HEK293 (cell line): ENCODE measurements at regions not wholly inside any gene's neighbourhood (a gene's known extent, or its start where the extent isn't known, plus 50 kb on each side); places are given as distances from the start of the nearest gene placed in this dataset.

Experiments used
- CTCF ChIA-PET: fragments of 350-600 bp; formaldehyde crosslinking; extraction: SDS; loops from one replicate; lab custom pipeline; 2021; ENCODE audit warnings: antibody characterized with exemption; lab: Yijun Ruan, JAX
- POLR2A ChIA-PET: fragments of 300-600 bp; formaldehyde crosslinking; extraction: SDS; loops from one replicate; lab custom pipeline; 2020; ENCODE audit warnings: antibody characterized with exemption, inconsistent platforms; lab: Yijun Ruan, JAX
- H3K27ac ChIP-seq: fragments of 200-500 bp; sonication (Bioruptor generic); 2 replicates; pipeline ENCODE4 v1.5.1; 2014; ENCODE audit warnings: low read depth, low read length, control low read depth, inconsistent platforms; ENCODE audit errors: extremely low read depth
- H3K36me3 ChIP-seq, 2 experiments: fragments of 200-500 bp in 1 of 2; sonication (Bioruptor generic) in 1 of 2; 1 replicate in 1 of 2; 2 replicates in 1 of 2; pipeline ENCODE4 v1.5.1; 2014 to 2017; ENCODE audit warnings: inconsistent platforms in 2 of 2, low read length in 2 of 2; ENCODE audit not compliant: control insufficient read depth in 2 of 2, insufficient read depth in 1 of 2
- H3K4me1 ChIP-seq: fragments of 200-500 bp; sonication (Bioruptor generic); 2 replicates; pipeline ENCODE4 v1.5.1; 2014; ENCODE audit warnings: mild to moderate bottlenecking, low read length, inconsistent platforms; ENCODE audit not compliant: control insufficient read depth, insufficient read depth
- H3K4me3 ChIP-seq: 2 replicates; pipeline ENCODE4 v1.5.1; 2011; ENCODE audit warnings: low read depth, mild to moderate bottlenecking, control low read depth, low read length, moderate library complexity
- H3K9me3 ChIP-seq: fragments of 200-500 bp; sonication (Bioruptor generic); 2 replicates; pipeline ENCODE4 v1.5.1; 2014; ENCODE audit warnings: low read depth, low read length, inconsistent platforms; ENCODE audit not compliant: control insufficient read depth, insufficient read depth
- CTCF ChIP-seq: fragments of 450-650 bp; formaldehyde crosslinking; IDR thresholded peaks from 2 replicates; pipeline ENCODE4 v1.5.1; 2016; ENCODE audit warnings: missing biosample characterization, missing genetic modification characterization
- FEZF1 ChIP-seq: fragments of 450-650 bp; formaldehyde crosslinking; IDR thresholded peaks from 2 replicates; pipeline ENCODE4 v1.5.1; 2016; ENCODE audit warnings: missing biosample characterization, missing genetic modification characterization
- GLI2 ChIP-seq: fragments of 450-650 bp; formaldehyde crosslinking; IDR thresholded peaks from 2 replicates; pipeline ENCODE4; 2017; ENCODE audit warnings: missing biosample characterization, missing genetic modification characterization, low read depth, borderline replicate concordance
- HOXC10 ChIP-seq: sonication (generic); formaldehyde crosslinking; IDR thresholded peaks from 2 replicates; pipeline ENCODE4 v1.8.1; 2023; ENCODE audit warnings: mild to moderate bottlenecking, missing genetic modification reagents
- KLF7 ChIP-seq: fragments of 450-650 bp; formaldehyde crosslinking; IDR thresholded peaks from 2 replicates; pipeline ENCODE4 v1.5.1; 2016; ENCODE audit warnings: missing biosample characterization, missing genetic modification characterization, borderline replicate concordance
- PRDM2 ChIP-seq: fragments of 450-650 bp; formaldehyde crosslinking; IDR thresholded peaks from 2 replicates; pipeline ENCODE4 v1.5.1; 2016; ENCODE audit warnings: missing biosample characterization, missing genetic modification characterization, borderline replicate concordance
- SETDB1 ChIP-seq: IDR thresholded peaks from one replicate; pipeline ENCODE4 v1.6.1; 2017; ENCODE audit warnings: mild to moderate bottlenecking, low read length, moderate library complexity, mixed read lengths; ENCODE audit not compliant: insufficient read length
- ZBTB1 ChIP-seq: fragments of 450-650 bp; formaldehyde crosslinking; IDR thresholded peaks from 2 replicates; pipeline ENCODE4 v1.5.1; 2016; ENCODE audit warnings: missing biosample characterization, missing genetic modification characterization
- ZBTB11 ChIP-seq: fragments of 450-650 bp; formaldehyde crosslinking; conservative IDR thresholded peaks from 2 replicates; pipeline ENCODE4 v1.5.1; 2016; ENCODE audit warnings: low read depth, missing biosample characterization, missing genetic modification characterization
- ZBTB26 ChIP-seq: fragments of 450-650 bp; formaldehyde crosslinking; optimal IDR thresholded peaks from 2 replicates; pipeline ENCODE3; 2016; ENCODE audit warnings: missing biosample characterization, mild to moderate bottlenecking, missing genetic modification characterization
- ZFHX2 ChIP-seq: fragments of 450-650 bp; formaldehyde crosslinking; conservative IDR thresholded peaks from 2 replicates; pipeline ENCODE4 v1.5.1; 2016; ENCODE audit warnings: missing biosample characterization, missing genetic modification characterization
- ZFP69B ChIP-seq: fragments of 450-650 bp; formaldehyde crosslinking; IDR thresholded peaks from 2 replicates; pipeline ENCODE4 v1.5.1; 2016; ENCODE audit warnings: missing biosample characterization, missing genetic modification characterization
- ZNF174 ChIP-seq: fragments of 450-650 bp; formaldehyde crosslinking; IDR thresholded peaks from 2 replicates; pipeline ENCODE4 v1.5.0; 2017; ENCODE audit warnings: missing biosample characterization, mild to moderate bottlenecking, missing genetic modification characterization
- ZNF404 ChIP-seq: fragments of 450-650 bp; formaldehyde crosslinking; IDR thresholded peaks from 2 replicates; pipeline ENCODE4 v1.5.1; 2017; ENCODE audit warnings: missing biosample characterization, missing genetic modification characterization
- ZNF544 ChIP-seq: fragments of 450-650 bp; formaldehyde crosslinking; IDR thresholded peaks from 2 replicates; pipeline ENCODE4 v1.5.0; 2017; ENCODE audit warnings: missing biosample characterization, missing genetic modification characterization
- ZNF585B ChIP-seq: fragments of 450-650 bp; formaldehyde crosslinking; IDR thresholded peaks from 2 replicates; pipeline ENCODE4 v1.5.1; 2016; ENCODE audit warnings: missing biosample characterization, missing genetic modification characterization
- ZNF610 ChIP-seq: fragments of 450-650 bp; formaldehyde crosslinking; IDR thresholded peaks from 2 replicates; pipeline ENCODE4 v1.5.1; 2016; ENCODE audit warnings: missing biosample characterization, missing genetic modification characterization, borderline replicate concordance
- ZNF785 ChIP-seq: fragments of 450-650 bp; formaldehyde crosslinking; IDR thresholded peaks from 2 replicates; pipeline ENCODE4 v1.5.1; 2016; ENCODE audit warnings: missing biosample characterization, missing genetic modification characterization
- ZNF837 ChIP-seq: fragments of 450-650 bp; formaldehyde crosslinking; IDR thresholded peaks from 2 replicates; pipeline ENCODE4 v1.5.1; 2016; ENCODE audit warnings: missing biosample characterization, missing genetic modification characterization

- POLR2A ChIA-PET: no interaction called here
- Histone ChIP-seq H3K4me3 (no peak overlapping the region), H3K36me3 (no peaks in the 10 kb centered on the region), H3K4me1 (no peaks in the 10 kb centered on the region)
- TF ChIP-seq SETDB1 (no peak), PRDM2 (tag by site-specific recombination) (no peak), GLI2 (tag by site-specific recombination) (no peak), ZNF404 (tag by site-specific recombination) (no peak), ZNF544 (tag by site-specific recombination) (no peak), HOXC10 (CRISPR knock-in tag) (no peak), ZNF785 (tag by site-specific recombination) (no peak), ZFP69B (no peak), ZNF585B (tag by site-specific recombination) (no peak), FEZF1 (tag by site-specific recombination) (no peak), ZFHX2 (tag by site-specific recombination) (no peak), ZNF174 (no peak), ZNF837 (tag by site-specific recombination) (no peak), ZNF610 (tag by site-specific recombination) (no peak), ZBTB1 (tag by site-specific recombination) (no peak), CTCF (tag by site-specific recombination) (no peak), ZBTB26 (tag by site-specific recombination) (no peak), KLF7 (no peak), ZBTB11 (tag by site-specific recombination) (no peak)
- TF ChIP-seq, all 188 proteins: peak for 0
- CTCF ChIA-PET: no interaction called here
- Histone ChIP-seq H3K9me3 (no peaks in the 10 kb centered on the region), H3K27ac (no peak overlapping the region)
These were observed 294.0 kb upstream of the CDH20 start for GRCh38 chr18:61039251-61039650.
